GM12875 (cell line): ENCODE measurements at regions not wholly inside any gene's neighbourhood (a gene's known extent, or its start where the extent isn't known, plus 50 kb on each side); places are given as distances from the start of the nearest gene placed in this dataset.

Experiments
- H3K4me3 ChIP-seq: one replicate; pipeline ENCODE4 v1.5.1; 2011; ENCODE audit warnings: low read depth, low read length, control low read depth
- CTCF ChIP-seq: IDR thresholded peaks from 2 replicates; pipeline ENCODE4 v1.5.1; 2011; ENCODE audit warnings: low read depth, mild to moderate bottlenecking, control low read depth, inconsistent platforms, low read length, moderate library complexity, borderline replicate concordance; ENCODE audit not compliant: insufficient read depth

- no peak for TF ChIP-seq CTCF
- no peak overlapping the region for H3K4me3 ChIP-seq
Measured at GRCh38 chr7:156479596-156479995, 161.0 kb upstream of the RNF32 start.

GRCh38 chr7:156478486-156478885 lies 162.1 kb upstream of the RNF32 start:
- TF ChIP-seq CTCF: no peak
- H3K4me3 ChIP-seq: no peak overlapping the region

- no peak overlapping the region for H3K4me3 ChIP-seq
- TF ChIP-seq CTCF: no peak
Measured at GRCh38 chr7:156475666-156476065, 164.9 kb upstream of the RNF32 start.

GRCh38 chr7:156475179-156475578 lies 165.4 kb upstream of the RNF32 start:
- TF ChIP-seq CTCF: no peak

GRCh38 chr7:156474241-156474743 lies 166.3 kb upstream of the RNF32 start:
- no peak for TF ChIP-seq CTCF
- H3K4me3 ChIP-seq: no peak overlapping the region

More at GRCh38 chr7:156475179-156475578, 165.4 kb upstream of the RNF32 start:
- H3K4me3 ChIP-seq: no peak overlapping the region

GRCh38 chr7:156473476-156474240 lies 166.9 kb upstream of the RNF32 start:
- no peak overlapping the region for H3K4me3 ChIP-seq

More at GRCh38 chr7:156473476-156474240, 166.9 kb upstream of the RNF32 start:
- peak; percentile 62 for TF ChIP-seq CTCF
